Immature natural killer cell (primary cell): ENCODE measurements at regions not wholly inside any gene's neighbourhood (a gene's known extent, or its start where the extent isn't known, plus 50 kb on each side); places are given as distances from the start of the nearest gene placed in this dataset.
"Not testable (repeated sequence)": the region's sequence is repeated elsewhere in the genome, so short reads cannot be mapped to it uniquely, and the experiment has no call there.

Experiments used
- DNase-seq, 3 donors: peaks; one replicate each; pipeline ENCODE4 v3.0.0; 2022; ENCODE audit warnings: mixed read lengths in 1 of 3
- H3K27ac Mint-ChIP-seq, 6 donors: one replicate each; pipeline ENCODE4 v1.8.0; 2020; ENCODE audit warnings: mixed read lengths in 6 of 6, mild to moderate bottlenecking in 5 of 6, inconsistent platforms in 4 of 6, moderate library complexity in 3 of 6
- H3K27me3 Mint-ChIP-seq, 3 donors: one replicate each; pipeline ENCODE4 v1.8.0; 2020 to 2021; ENCODE audit warnings: low read depth in 3 of 3, mild to moderate bottlenecking in 3 of 3, mixed read lengths in 3 of 3, moderate library complexity in 3 of 3, inconsistent platforms in 1 of 3
- H3K36me3 Mint-ChIP-seq, 3 donors: one replicate each; pipeline ENCODE4 v1.8.0; 2020; ENCODE audit warnings: mixed read lengths in 3 of 3, inconsistent platforms in 2 of 3, mild to moderate bottlenecking in 2 of 3
- H3K4me1 Mint-ChIP-seq, 2 donors: one replicate each; pipeline ENCODE4 v1.8.0; 2020; ENCODE audit warnings: inconsistent platforms in 2 of 2, mild to moderate bottlenecking in 2 of 2, mixed read lengths in 2 of 2, moderate library complexity in 1 of 2
- H3K4me3 Mint-ChIP-seq, 5 donors: one replicate each; pipeline ENCODE4 v1.8.0; 2020; ENCODE audit warnings: mild to moderate bottlenecking in 5 of 5, mixed read lengths in 5 of 5, inconsistent platforms in 3 of 5, moderate library complexity in 3 of 5
- H3K9me3 Mint-ChIP-seq, 6 donors: one replicate each; pipeline ENCODE4 v1.8.0; 2020; ENCODE audit warnings: mild to moderate bottlenecking in 6 of 6, mixed read lengths in 6 of 6, inconsistent platforms in 4 of 6, moderate library complexity in 3 of 6

DNA sequence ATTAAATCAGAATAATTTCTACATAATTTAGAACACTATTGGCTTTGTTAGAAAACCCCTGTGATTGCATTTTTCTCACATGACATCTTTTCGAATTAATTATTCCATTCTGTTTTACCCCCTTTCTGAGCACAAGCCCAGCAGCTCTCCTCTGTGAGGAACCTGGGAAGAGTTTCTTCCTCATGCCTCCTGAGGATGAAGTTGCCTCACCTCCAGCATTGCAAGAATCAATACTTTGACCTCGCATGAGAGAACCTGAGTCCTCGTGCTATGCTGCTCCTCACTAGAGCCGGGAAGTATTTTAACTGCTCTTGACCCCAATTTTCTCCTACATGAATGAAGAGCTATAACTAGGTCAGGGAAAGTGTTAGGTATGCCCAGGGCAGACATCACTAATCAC is 77.1 kb upstream of the RAPH1 start:
- H3K4me3 Mint-ChIP-seq: no peak overlapping the region
- H3K9me3 Mint-ChIP-seq: no peaks in the 10 kb centered on the region
- no peak overlapping the region for H3K27ac Mint-ChIP-seq
- DNase-seq: no peak
- no peaks in the 10 kb centered on the region for H3K36me3 Mint-ChIP-seq
- H3K27me3 Mint-ChIP-seq: peaks cover 0 to 6% (median 2%) of the 10 kb centered on the region in 3 donors
- no peaks in the 10 kb centered on the region for H3K4me1 Mint-ChIP-seq

DNA sequence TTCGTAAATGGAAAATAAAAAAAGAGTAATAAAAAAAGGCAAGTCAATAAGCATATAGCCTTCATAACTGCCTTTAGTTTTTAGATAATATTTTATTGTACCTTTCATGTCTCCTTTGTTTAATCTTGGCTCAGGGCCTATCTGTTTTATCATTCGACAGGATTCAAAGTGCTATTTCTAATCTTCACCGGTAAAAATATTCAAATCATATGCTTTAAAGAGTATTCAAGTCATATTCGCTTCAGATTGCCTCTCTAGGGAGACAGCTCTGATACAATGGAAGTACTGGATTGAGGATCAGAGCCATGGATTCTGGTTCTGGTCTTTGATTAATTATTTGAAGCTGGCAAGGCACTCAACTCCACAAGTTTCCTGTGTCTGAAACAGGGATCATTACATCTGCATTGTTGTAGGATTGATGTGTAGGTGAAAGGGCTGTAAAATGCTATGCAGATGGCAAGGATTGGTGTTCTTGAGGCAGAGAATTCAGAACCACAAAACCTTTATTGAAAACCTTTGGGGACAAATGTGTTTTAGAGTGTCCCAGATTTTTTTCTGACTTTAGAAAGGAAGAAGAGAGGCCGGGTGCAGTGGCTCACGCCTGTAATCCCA is 84.3 kb upstream of the RAPH1 start:
- Mint-ChIP-seq H3K4me1 (peaks cover 3 to 6% of the 10 kb centered on the region in 2 donors), H3K9me3 (no peaks in the 10 kb centered on the region), H3K27me3 (peaks cover 0 to 2% (median 2%) of the 10 kb centered on the region in 3 donors), H3K36me3 (no peaks in the 10 kb centered on the region), H3K4me3 (no peak overlapping the region), H3K27ac (no peak overlapping the region)
- DNase-seq: no peak

DNA sequence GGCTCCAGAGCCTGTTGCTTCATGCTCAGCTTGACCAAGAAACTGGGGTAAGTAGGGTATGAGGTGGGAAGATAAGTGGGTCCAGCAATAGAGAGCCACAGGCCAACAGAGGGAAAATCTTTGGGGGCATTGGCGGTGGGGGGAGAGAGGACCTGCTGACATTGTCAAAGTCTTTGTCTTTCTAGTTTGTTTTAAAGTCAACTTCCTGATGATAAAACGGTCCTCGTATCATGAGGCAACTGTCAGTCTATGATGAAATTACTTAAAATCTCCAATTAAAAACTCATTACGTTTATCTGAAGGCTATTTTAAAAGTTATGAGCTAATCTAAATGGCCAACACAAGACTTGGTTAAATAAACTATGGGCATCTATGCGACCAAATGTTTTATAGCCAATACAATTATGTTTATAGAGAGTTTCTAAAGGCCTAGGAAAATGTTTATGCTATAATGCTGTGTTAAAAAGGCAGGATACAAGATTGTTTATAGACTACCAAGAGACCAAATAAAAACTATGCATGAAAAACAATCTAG is 84.4 kb upstream of the CD28 start:
- no peaks in the 10 kb centered on the region for H3K36me3 Mint-ChIP-seq
- peaks cover 0 to 4% (median 2%) of the 10 kb centered on the region in 3 donors for H3K27me3 Mint-ChIP-seq
- H3K9me3 Mint-ChIP-seq: no peaks in the 10 kb centered on the region
- no peak overlapping the region for H3K4me3 Mint-ChIP-seq
- H3K27ac Mint-ChIP-seq: no peak overlapping the region
- peaks cover 3 to 6% of the 10 kb centered on the region in 2 donors for H3K4me1 Mint-ChIP-seq
- DNase-seq: no peak

DNA sequence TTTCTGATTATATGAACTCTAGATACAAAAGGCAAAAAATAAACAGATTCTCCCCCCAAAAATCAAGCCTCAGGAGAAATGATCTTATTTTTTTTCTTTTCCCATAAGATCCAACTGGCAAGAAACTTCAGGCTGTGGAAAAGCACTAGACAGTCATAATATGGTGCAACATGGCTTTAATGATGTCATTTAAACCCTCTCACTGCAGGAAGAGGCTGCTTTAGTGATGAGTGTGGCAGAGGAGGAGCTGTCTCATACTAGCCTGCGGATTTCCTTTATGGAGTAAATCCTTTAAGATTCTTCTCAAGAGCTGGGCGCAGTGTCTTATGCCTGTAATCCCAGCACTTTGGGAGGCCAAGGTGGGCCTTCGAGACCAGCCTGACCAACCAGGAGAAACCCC is 83.3 kb upstream of the CD28 start:
- Mint-ChIP-seq H3K4me1 (peaks cover 3 to 6% of the 10 kb centered on the region in 2 donors), H3K4me3 (no peak overlapping the region), H3K36me3 (no peaks in the 10 kb centered on the region), H3K27me3 (peaks cover 0 to 2% (median 2%) of the 10 kb centered on the region in 3 donors), H3K9me3 (no peaks in the 10 kb centered on the region), H3K27ac (no peak overlapping the region)
- DNase-seq: no peak

DNA sequence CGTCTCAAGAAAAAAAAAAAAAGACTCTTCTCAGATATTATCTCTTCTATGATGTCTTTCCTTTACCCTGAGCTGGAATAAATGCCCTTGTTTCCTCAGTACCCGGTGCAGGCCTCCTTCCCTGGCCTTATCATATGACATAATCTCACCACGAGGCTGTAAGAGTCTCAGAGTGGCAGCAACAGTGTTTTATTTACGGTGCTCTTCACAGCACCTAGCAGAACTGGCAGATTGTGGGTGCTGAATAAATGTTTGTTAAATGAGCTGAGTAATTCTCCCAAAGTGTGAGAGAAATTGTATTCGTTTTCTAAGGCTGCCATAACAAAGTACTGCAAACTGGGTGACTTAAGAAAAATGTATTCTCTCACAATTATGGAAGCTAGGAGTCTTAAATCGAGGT is 82.8 kb upstream of the CD28 start:
- Mint-ChIP-seq H3K27ac (peak overlapping the region in 1 of 6 donors; percentile 17), H3K9me3 (no peaks in the 10 kb centered on the region), H3K36me3 (no peaks in the 10 kb centered on the region), H3K4me3 (no peak overlapping the region), H3K27me3 (peaks cover 0 to 2% (median 2%) of the 10 kb centered on the region in 3 donors), H3K4me1 (peaks cover 3 to 6% of the 10 kb centered on the region in 2 donors)
- no peak for DNase-seq

DNA sequence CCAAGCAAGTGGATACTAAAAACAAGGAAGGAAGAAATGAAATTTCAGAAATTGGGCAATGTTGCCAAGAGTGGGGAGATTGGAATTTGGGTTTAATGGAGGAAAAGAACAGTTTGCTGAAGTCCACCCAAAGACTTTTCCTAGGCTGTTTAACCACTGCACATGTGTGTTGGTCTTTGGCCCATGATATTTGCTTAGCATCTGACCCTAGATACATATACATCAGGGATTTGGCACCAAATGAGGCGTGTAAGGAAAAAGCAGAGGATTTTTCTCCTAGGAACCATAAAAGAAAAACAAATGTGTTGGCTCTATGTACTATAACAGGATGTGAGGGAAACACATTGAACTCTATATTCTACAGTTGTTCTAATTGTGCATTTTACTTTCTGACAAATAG is 80.7 kb upstream of the CD28 start:
- Mint-ChIP-seq H3K4me3 (no peak overlapping the region), H3K27me3 (peaks cover 0 to 2% (median 2%) of the 10 kb centered on the region in 3 donors)

DNA sequence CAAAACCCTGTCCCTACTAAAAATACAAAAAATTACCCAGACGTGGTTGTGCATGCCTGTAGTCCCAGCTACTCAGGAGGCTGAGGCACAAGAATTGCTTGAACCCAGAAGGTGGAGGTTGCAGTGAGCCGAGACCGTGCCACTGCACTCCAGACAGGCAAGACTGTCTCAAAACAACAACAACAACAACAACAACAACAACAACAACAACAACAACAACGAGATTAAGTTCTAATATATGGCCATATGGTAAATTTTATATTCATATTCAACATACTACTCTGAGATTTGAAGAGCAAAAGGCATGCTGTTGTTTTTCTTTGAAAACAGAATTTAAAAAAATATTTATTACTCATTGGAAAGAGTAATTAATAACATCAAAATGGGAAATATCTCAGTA is 80.2 kb upstream of the CD28 start:
- H3K4me1 Mint-ChIP-seq, H3K27me3 Mint-ChIP-seq, H3K9me3 Mint-ChIP-seq: not testable (repeated sequence)

More for the DNA sequence above, 80.7 kb upstream of the CD28 start:
- no peak overlapping the region for H3K27ac Mint-ChIP-seq
- DNase-seq: no peak
- peaks cover 3 to 6% of the 10 kb centered on the region in 2 donors for H3K4me1 Mint-ChIP-seq
- no peaks in the 10 kb centered on the region for H3K9me3 Mint-ChIP-seq
- H3K36me3 Mint-ChIP-seq: no peaks in the 10 kb centered on the region

DNA sequence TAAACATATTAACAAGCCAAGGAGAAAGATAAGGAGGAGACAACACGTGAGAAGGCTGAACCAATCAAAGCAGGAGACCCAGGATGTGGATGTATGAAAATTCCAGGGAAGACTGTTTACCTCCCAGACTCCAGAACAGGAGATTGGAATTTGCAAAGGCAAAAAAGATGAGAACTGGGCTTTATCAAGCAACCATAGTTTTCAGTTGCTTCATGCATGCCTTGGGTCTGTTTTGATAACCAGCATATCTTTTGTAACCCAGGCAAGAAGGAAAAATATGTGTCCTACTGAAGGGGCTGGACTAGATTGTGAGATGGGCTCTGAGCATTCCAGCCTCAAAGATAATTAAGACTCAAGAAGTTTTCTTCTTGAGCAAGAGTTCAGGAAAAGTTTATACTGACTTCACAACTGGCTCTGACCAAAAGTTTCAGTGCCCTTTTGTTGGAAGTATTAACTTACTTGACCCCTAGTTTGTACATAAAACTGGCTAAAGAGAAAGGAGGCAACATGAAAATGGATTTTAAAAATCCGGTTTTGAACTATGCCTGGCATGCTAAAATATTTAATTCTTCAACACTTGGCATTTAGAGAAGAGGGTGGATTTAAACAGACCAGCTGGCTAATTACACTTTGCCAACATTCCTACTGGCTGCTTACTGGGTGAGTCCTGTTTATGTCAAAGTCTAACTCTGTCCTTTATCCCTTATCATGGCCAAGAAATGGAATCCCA is 79.3 kb upstream of the CD28 start:
- H3K27ac Mint-ChIP-seq: no peak overlapping the region

More for the DNA sequence above, 80.2 kb upstream of the CD28 start:
- H3K27ac Mint-ChIP-seq, H3K4me3 Mint-ChIP-seq, DNase-seq, H3K36me3 Mint-ChIP-seq: not testable (repeated sequence)

DNA sequence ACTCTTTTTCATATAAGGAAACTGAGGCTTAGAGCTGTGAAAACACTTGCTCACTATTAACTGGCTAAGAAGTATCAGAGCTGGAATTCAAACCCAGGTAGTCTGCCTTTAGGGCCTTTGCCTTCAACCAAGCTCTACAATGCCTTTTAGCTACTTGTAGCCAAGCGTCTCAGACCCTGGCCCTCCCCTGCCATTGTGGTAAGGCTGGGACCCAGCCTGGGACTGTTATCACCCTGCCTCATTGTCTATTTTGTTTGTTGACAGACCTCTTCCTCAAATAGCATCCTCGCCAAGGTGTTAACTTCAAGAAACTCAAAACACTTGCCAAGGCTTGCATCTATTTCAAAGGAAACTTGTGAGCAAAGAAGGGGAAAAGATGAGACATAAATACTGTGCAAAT is 76.7 kb upstream of the CD28 start:
- Mint-ChIP-seq H3K4me1 (no peaks in the 10 kb centered on the region), H3K9me3 (no peaks in the 10 kb centered on the region), H3K27me3 (peaks cover 0 to 2% (median 2%) of the 10 kb centered on the region in 3 donors), H3K4me3 (no peak overlapping the region), H3K36me3 (no peaks in the 10 kb centered on the region), H3K27ac (no peak overlapping the region)
- no peak for DNase-seq

More for the DNA sequence above, 79.3 kb upstream of the CD28 start:
- Mint-ChIP-seq H3K36me3 (no peaks in the 10 kb centered on the region), H3K9me3 (no peaks in the 10 kb centered on the region), H3K27me3 (peaks cover 0 to 2% (median 2%) of the 10 kb centered on the region in 3 donors), H3K4me1 (peaks cover 3 to 6% of the 10 kb centered on the region in 2 donors), H3K4me3 (no peak overlapping the region)
- no peak for DNase-seq

DNA sequence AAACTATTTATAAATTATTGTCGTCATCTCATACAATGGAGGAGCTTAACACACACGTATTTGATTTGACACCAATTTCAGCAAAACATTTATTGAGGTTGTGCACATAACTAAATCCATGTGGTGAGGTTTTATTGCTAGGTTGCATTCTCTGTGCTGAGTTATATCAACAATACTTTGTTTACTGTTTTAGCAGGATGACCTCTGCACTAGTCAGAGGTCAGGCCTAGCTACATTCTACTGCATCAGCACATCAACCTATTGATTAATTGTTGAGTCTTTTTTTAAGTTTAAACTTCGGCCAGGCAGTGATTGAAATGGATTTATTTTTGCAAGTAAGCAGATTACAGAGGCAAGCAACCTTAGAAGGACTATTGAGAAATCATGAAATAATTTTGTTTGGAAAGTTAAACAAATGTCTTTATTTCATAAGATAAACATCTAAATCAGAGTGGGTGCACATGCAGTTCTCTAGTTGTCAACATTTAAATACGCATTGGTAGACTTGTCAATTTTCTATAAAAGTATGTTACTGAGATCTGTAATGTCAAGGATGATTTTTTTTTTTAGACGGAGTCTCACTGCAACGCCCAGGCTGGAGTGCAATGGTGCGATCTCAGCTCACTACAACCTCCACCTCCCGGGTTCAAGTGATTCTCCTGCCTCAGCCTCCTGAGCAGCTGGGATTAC is 75.2 kb upstream of the CD28 start:
- Mint-ChIP-seq H3K27ac (no peak overlapping the region), H3K4me1 (no peaks in the 10 kb centered on the region), H3K27me3 (peaks cover 0 to 4% (median 0%) of the 10 kb centered on the region in 3 donors), H3K36me3 (no peaks in the 10 kb centered on the region), H3K4me3 (no peak overlapping the region), H3K9me3 (no peaks in the 10 kb centered on the region)
- no peak for DNase-seq

DNA sequence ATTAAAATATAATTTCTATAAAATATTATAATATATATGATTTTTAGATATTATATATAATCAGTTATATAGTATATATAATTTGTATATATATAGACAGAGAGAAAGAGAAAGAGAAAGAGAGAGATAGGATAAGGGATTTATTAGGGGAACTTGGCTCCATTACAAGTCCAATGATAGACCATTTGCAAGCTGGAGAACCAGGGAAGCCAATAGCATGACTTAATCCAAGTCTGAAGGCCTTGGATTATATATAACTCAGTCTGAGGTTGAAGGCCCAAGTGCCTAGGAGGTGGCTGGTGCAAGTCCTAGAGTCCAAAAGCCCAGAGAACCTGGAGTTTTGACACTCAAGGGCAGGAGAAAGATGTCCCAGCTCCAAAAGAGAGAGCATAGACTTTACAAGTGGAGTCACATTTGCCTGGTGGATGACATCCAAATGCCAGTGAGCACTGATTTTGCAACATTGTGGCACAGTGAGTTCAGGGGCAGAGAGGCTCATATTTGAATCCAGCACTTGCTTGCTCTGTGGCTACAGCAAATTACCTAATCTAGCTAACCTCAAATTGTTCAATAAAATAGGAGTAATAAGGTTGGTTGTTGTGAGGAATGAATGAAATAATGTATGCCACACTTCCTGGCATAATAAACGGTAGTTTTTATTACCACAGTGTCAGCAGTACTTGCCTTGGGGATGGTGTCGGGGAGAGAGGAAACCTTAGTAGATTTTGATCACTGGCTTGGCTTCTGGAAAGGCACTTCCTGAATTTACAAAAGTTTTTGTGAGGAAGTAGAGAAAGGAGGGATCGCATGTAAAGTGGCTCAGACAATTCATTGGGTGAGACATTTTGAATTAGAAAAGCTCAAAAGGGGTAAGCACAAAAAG is 69.6 kb upstream of the CD28 start:
- DNase-seq: no peak
- Mint-ChIP-seq H3K27ac (peak overlapping the region in 3 of 6 donors; percentile 4 to 26 (median 16)), H3K4me3 (peak overlapping the region; percentile 45 to 63 (median 56)), H3K4me1 (peaks cover 19 to 21% of the 10 kb centered on the region in 2 donors), H3K9me3 (no peaks in the 10 kb centered on the region), H3K36me3 (no peaks in the 10 kb centered on the region), H3K27me3 (peaks cover 0 to 7% (median 4%) of the 10 kb centered on the region in 3 donors)

DNA sequence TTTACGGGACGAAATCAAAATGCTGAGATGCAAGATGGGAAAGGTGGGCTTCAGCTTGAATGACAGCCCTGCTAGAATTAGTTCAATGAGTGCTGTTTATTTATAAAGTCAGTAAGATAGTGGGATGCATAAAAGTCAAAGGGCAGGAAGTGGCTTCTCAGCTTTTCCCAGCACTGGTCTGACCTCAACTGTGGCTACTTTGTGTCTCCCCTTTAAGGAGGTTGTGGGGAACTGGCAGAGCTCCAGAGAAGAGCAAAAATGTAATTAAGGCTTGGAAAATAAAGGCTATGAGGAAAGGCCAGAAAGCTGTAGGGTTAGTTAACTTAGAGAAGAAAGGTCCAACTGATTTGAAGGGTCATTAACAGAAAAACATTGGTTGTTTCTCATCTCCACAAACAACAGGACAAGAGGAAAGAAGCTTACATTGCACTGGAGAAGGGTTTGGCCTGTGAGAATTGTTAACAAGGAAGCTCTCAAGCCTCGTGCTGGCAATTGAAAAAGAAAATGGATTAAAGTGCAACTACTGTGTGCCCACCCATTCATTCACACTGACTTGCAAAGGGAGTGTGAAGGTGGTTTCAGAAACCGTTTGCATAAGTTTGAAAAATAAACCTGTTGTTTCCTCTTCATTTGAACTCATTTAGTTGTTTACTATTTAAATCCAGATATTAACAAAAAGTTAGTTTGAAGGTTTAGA is 68.8 kb upstream of the CD28 start:
- peak overlapping the region in 4 of 6 donors; percentile 4 to 67 (median 38) for H3K27ac Mint-ChIP-seq
- peaks cover 0 to 7% (median 7%) of the 10 kb centered on the region in 3 donors for H3K27me3 Mint-ChIP-seq
- H3K4me1 Mint-ChIP-seq: peaks cover 19 to 21% of the 10 kb centered on the region in 2 donors
- H3K36me3 Mint-ChIP-seq: no peaks in the 10 kb centered on the region
- DNase-seq: peak in 2 of 3 donors; percentile 8 to 14
- peak overlapping the region; percentile 45 to 63 (median 56) for H3K4me3 Mint-ChIP-seq
- no peaks in the 10 kb centered on the region for H3K9me3 Mint-ChIP-seq

DNA sequence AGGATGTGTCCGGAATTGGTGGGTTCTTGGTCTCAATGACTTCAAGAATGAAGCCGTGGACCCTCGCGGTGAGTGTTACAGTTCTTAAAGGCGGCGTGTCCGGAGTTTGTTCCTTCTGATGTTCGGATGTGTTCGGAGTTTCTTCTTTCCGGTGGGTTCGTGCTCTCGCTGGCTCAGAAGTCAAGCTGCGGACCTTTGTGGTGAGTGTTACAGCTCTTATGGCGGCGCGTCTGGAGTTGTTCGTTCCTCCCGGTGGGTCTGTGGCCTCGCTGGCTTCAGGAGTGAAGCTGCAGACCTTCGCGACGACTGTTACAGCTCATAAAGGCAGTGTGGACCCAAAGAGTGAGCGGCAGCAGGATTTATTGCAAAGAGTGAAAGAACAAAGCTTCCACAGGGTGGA is 64.6 kb upstream of the CD28 start:
- H3K4me1 Mint-ChIP-seq: peaks cover 15 to 17% of the 10 kb centered on the region in 2 donors
- H3K36me3 Mint-ChIP-seq, H3K27me3 Mint-ChIP-seq: not testable (repeated sequence)

More for the DNA sequence above, 64.6 kb upstream of the CD28 start:
- not testable (repeated sequence) for H3K9me3 Mint-ChIP-seq, H3K27ac Mint-ChIP-seq, H3K4me3 Mint-ChIP-seq, DNase-seq
